Hepatocyte (in vitro differentiated cells): ENCODE measurements at regions not wholly inside any gene's neighbourhood (a gene's known extent, or its start where the extent isn't known, plus 50 kb on each side); places are given as distances from the start of the nearest gene placed in this dataset.

Source experiments
- DNase-seq: peaks from one replicate; pipeline ENCODE4 v3.0.0-alpha.2; 2016; ENCODE audit warnings: low spot score
- H2AFZ ChIP-seq: fragments of 200-600 bp; sonication (generic); 2 replicates; pipeline ENCODE4 v1.6.0; 2016; ENCODE audit warnings: antibody characterized with exemption, mild to moderate bottlenecking
- H3K27ac ChIP-seq: fragments of 200-600 bp; sonication (generic); 2 replicates; pipeline ENCODE4 v1.5.1; 2016; ENCODE audit warnings: mild to moderate bottlenecking
- H3K27me3 ChIP-seq: fragments of 200-600 bp; sonication (generic); 2 replicates; pipeline ENCODE4 v1.6.1; 2016
- H3K36me3 ChIP-seq: fragments of 200-600 bp; sonication (generic); replicated peaks from 2 replicates; pipeline ENCODE4 v1.5.1; 2016; ENCODE audit warnings: low read depth; ENCODE audit not compliant: insufficient read depth
- H3K4me1 ChIP-seq: fragments of 200-600 bp; sonication (generic); 2 replicates; pipeline ENCODE4 v1.5.1; 2016; ENCODE audit warnings: mild to moderate bottlenecking, moderate library complexity; ENCODE audit not compliant: insufficient read depth
- H3K4me2 ChIP-seq: fragments of 200-600 bp; sonication (generic); 2 replicates; pipeline ENCODE4 v1.6.0; 2016
- H3K4me3 ChIP-seq: fragments of 200-600 bp; sonication (generic); 2 replicates; pipeline ENCODE4 v1.5.1; 2016; ENCODE audit warnings: mild to moderate bottlenecking
- H3K79me2 ChIP-seq: fragments of 200-600 bp; sonication (generic); 2 replicates; pipeline ENCODE4 v1.6.0; 2017; ENCODE audit warnings: mild to moderate bottlenecking
- H3K9me2 ChIP-seq: fragments of 200-600 bp; sonication (generic); replicated peaks from 2 replicates; pipeline ENCODE4 v1.6.0; 2017; ENCODE audit warnings: mild to moderate bottlenecking; ENCODE audit not compliant: insufficient read depth
- H3K9me3 ChIP-seq: fragments of 200-600 bp; sonication (generic); 2 replicates; pipeline ENCODE4 v1.5.1; 2016; ENCODE audit warnings: low read depth, mild to moderate bottlenecking
- H4K20me1 ChIP-seq: fragments of 200-600 bp; sonication (generic); 2 replicates; pipeline ENCODE4 v1.6.0; 2016; ENCODE audit warnings: mild to moderate bottlenecking; ENCODE audit not compliant: insufficient read depth, poor library complexity, severe bottlenecking
- EZH2 ChIP-seq: fragments of 200-600 bp; sonication (generic); IDR thresholded peaks from 2 replicates; pipeline ENCODE4 v1.6.1; 2016; ENCODE audit warnings: antibody characterized with exemption, mild to moderate bottlenecking, borderline replicate concordance
- EZH2phosphoT487 ChIP-seq: fragments of 200-600 bp; sonication (generic); IDR thresholded peaks from one replicate; pipeline ENCODE4 v1.6.1; 2018; ENCODE audit warnings: antibody characterized with exemption, mild to moderate bottlenecking, low read depth, moderate library complexity; ENCODE audit not compliant: unreplicated experiment, severe bottlenecking
- WGBS: methylation state at CpG from one replicate; pipeline ENCODE4 v1.1.6; 2016; ENCODE audit warnings: low lambda C conversion rate; ENCODE audit errors: missing lambda C conversion rate; 5-methylcytosine and 5-hydroxymethylcytosine counted together
- TF ChIP-seq, protein P1 (sequence below): fragments of 200-600 bp; sonication (generic); IDR thresholded peaks from 2 replicates; pipeline ENCODE4 v1.5.1; 2016; ENCODE audit warnings: antibody characterized with exemption, mild to moderate bottlenecking; ENCODE audit not compliant: poor library complexity

GRCh38 chr21:35484851-35485250 is 435.7 kb upstream of the RUNX1 start:
- Histone ChIP-seq H3K27me3 (no peaks in the 10 kb centered on the region), H3K4me2 (no peak overlapping the region), H3K9me2 (no peaks in the 10 kb centered on the region), H3K79me2 (no peaks in the 10 kb centered on the region), H4K20me1 (no peaks in the 10 kb centered on the region), H3K36me3 (no peaks in the 10 kb centered on the region), H3K4me1 (no peaks in the 10 kb centered on the region), H3K27ac (no peak overlapping the region), H2AFZ (no peak overlapping the region), H3K9me3 (no peaks in the 10 kb centered on the region), H3K4me3 (no peak overlapping the region)
- 65% methylated on average over 2 of the region's 2 CpGs for WGBS
- no peak for DNase-seq
- TF ChIP-seq EZH2 (no peak), EZH2phosphoT487 (no peak)
- TF ChIP-seq, protein P1, sequence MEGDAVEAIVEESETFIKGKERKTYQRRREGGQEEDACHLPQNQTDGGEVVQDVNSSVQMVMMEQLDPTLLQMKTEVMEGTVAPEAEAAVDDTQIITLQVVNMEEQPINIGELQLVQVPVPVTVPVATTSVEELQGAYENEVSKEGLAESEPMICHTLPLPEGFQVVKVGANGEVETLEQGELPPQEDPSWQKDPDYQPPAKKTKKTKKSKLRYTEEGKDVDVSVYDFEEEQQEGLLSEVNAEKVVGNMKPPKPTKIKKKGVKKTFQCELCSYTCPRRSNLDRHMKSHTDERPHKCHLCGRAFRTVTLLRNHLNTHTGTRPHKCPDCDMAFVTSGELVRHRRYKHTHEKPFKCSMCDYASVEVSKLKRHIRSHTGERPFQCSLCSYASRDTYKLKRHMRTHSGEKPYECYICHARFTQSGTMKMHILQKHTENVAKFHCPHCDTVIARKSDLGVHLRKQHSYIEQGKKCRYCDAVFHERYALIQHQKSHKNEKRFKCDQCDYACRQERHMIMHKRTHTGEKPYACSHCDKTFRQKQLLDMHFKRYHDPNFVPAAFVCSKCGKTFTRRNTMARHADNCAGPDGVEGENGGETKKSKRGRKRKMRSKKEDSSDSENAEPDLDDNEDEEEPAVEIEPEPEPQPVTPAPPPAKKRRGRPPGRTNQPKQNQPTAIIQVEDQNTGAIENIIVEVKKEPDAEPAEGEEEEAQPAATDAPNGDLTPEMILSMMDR = no peak

GRCh38 chr21:35484032-35484431 is 434.9 kb upstream of the RUNX1 start:
- Histone ChIP-seq H3K27ac (no peak overlapping the region), H3K79me2 (no peaks in the 10 kb centered on the region), H3K4me1 (no peaks in the 10 kb centered on the region), H3K36me3 (no peaks in the 10 kb centered on the region), H2AFZ (no peak overlapping the region), H3K9me2 (no peaks in the 10 kb centered on the region), H3K4me2 (no peak overlapping the region), H3K4me3 (no peak overlapping the region), H4K20me1 (no peaks in the 10 kb centered on the region), H3K9me3 (no peaks in the 10 kb centered on the region), H3K27me3 (no peaks in the 10 kb centered on the region)
- DNase-seq = no peak
- WGBS = 97% methylated on average over 2 of the region's 2 CpGs
- TF ChIP-seq EZH2 = no peak
- TF ChIP-seq EZH2phosphoT487 = no peak
- TF ChIP-seq, protein P1 = no peak

DNA sequence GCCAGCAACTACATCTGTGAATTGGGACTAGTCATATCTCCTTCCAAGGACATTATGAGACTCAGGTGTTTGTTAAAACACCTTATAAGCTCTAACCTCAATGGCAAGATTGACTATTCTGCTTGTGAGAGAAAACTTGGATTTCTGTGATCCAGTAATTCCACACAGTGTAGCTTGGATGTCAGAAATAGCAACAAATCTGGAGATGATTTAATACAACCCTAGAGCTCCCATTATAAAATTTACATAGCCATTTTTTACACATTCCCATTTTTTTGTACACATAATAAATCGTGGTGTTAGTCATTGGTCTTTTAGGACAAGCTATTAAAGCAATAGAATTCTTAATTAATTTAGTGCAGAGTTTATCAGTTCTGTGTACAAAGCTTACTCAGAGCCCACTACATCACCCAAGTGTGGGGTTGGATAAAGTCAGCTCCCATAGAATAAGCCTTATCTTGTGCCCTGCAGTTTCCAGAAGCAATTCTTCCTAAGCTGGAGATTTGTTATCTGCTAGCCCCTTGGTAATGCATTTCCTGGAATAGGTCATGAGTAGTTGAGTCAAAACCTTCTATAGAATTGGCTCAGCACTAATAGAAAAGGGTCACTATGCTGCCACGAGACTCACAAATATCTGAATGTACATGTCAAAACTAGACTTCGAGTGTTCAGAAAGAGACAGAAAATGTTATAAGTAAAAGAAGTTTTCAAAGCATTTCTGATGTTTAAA is 434.0 kb upstream of the RUNX1 start:
- Histone ChIP-seq H3K9me3 (no peaks in the 10 kb centered on the region), H3K27me3 (no peaks in the 10 kb centered on the region), H3K27ac (no peak overlapping the region), H3K79me2 (no peaks in the 10 kb centered on the region), H4K20me1 (no peaks in the 10 kb centered on the region), H2AFZ (no peak overlapping the region), H3K36me3 (no peaks in the 10 kb centered on the region), H3K9me2 (no peaks in the 10 kb centered on the region), H3K4me3 (no peak overlapping the region), H3K4me1 (no peaks in the 10 kb centered on the region), H3K4me2 (no peak overlapping the region)
- WGBS = 66% methylated on average over 3 of the region's 3 CpGs
- DNase-seq = no peak
- TF ChIP-seq, protein P1 = no peak
